ENCODE measurements at regions not wholly inside any gene's neighbourhood (a gene's known extent, or its start where the extent isn't known, plus 50 kb on each side); places are given as distances from the start of the nearest gene placed in this dataset.
A peak's percentile ranks its signal among the peaks of the same experiment; 100 is the strongest.
"Not testable (repeated sequence)": the region's sequence is repeated elsewhere in the genome, so short reads cannot be mapped to it uniquely, and the experiment has no call there.

GRCh38 chr18:67131498-67131897 is 385.0 kb downstream of the DSEL start:
- no peak for DNase-seq

- not testable (repeated sequence) for DNase-seq
Measured at GRCh38 chr18:67126751-67127150, 389.8 kb downstream of the DSEL start.

GRCh38 chr18:67123901-67124300 is 392.6 kb downstream of the DSEL start:
- no peak for DNase-seq

GRCh38 chr18:67117804-67118203 is 398.7 kb downstream of the DSEL start:
- DNase-seq: no peak

GRCh38 chr18:67109535-67109934 is 407.0 kb downstream of the DSEL start:
- DNase-seq: no peak

- no peak for DNase-seq
Measured at GRCh38 chr18:67108894-67109293, 407.6 kb downstream of the DSEL start.

- DNase-seq: peak; percentile 73
Measured at GRCh38 chr18:67104700-67105284, 411.7 kb downstream of the DSEL start.

- DNase-seq: no peak
Measured at GRCh38 chr18:67094123-67094522, 422.4 kb downstream of the DSEL start.

GRCh38 chr18:67092141-67092540 is 424.4 kb downstream of the DSEL start:
- DNase-seq: no peak

- no peak for DNase-seq
Measured at GRCh38 chr18:67081482-67082211, 434.9 kb downstream of the DSEL start.

- no peak for DNase-seq
Measured at GRCh38 chr18:67080601-67081000, 435.9 kb downstream of the DSEL start.

- DNase-seq: peak; percentile 37
Measured at GRCh38 chr18:67074309-67074708, 442.2 kb downstream of the DSEL start.

- peak; percentile 9 for DNase-seq
Measured at GRCh38 chr18:67072791-67073190, 443.7 kb downstream of the DSEL start.

GRCh38 chr18:67068608-67069007 is 447.9 kb downstream of the DSEL start:
- no peak for DNase-seq

GRCh38 chr18:67047334-67047733 is 443.4 kb upstream of the CDH19 start:
- no peak for DNase-seq

- no peak for DNase-seq
Measured at GRCh38 chr18:67043276-67043675, 439.4 kb upstream of the CDH19 start.

- no peak for DNase-seq
Measured at GRCh38 chr18:67041334-67041733, 437.4 kb upstream of the CDH19 start.

GRCh38 chr18:67035026-67035425 is 431.1 kb upstream of the CDH19 start:
- DNase-seq: no peak

- no peak for DNase-seq
Measured at GRCh38 chr18:67023059-67023458, 419.2 kb upstream of the CDH19 start.

- no peak for DNase-seq
Measured at GRCh38 chr18:67010919-67011318, 407.0 kb upstream of the CDH19 start.

- DNase-seq: no peak
Measured at GRCh38 chr18:67007999-67008398, 404.1 kb upstream of the CDH19 start.

- DNase-seq: no peak
Measured at GRCh38 chr18:67007085-67007484, 403.2 kb upstream of the CDH19 start.

- DNase-seq: no peak
Measured at GRCh38 chr18:67001052-67001451, 397.2 kb upstream of the CDH19 start.

GRCh38 chr18:66999003-66999402 is 395.1 kb upstream of the CDH19 start:
- no peak for DNase-seq

- DNase-seq: no peak
Measured at GRCh38 chr18:66995270-66995669, 391.4 kb upstream of the CDH19 start.
